DND-41 (cell line): ENCODE measurements at regions not wholly inside any gene's neighbourhood (a gene's known extent, or its start where the extent isn't known, plus 50 kb on each side); places are given as distances from the start of the nearest gene placed in this dataset.
"Not testable (repeated sequence)": the region's sequence is repeated elsewhere in the genome, so short reads cannot be mapped to it uniquely, and the experiment has no call there.

Experiments
- ATAC-seq: fragments of 200-7000 bp; cut with Tn5 transposase; 3 replicates; pipeline ENCODE4 v1.9.1; 2021; ENCODE audit warnings: low read depth; ENCODE audit not compliant: insufficient read depth
- DNase-seq: peaks from one replicate; pipeline ENCODE4 v3.0.0-alpha.2; 2020
- H2AFZ ChIP-seq: 2 replicates; pipeline ENCODE4 v1.6.0; 2012; ENCODE audit warnings: low read depth, low read length
- H3K27ac ChIP-seq: 2 replicates; pipeline ENCODE4 v1.5.1; 2012; ENCODE audit warnings: low read length, inconsistent platforms
- H3K27me3 ChIP-seq: fragments of 200-600 bp; sonication (generic); 2 replicates; pipeline ENCODE4 v1.6.0; 2012; ENCODE audit warnings: low read length, mild to moderate bottlenecking, inconsistent platforms; ENCODE audit not compliant: insufficient read depth, poor library complexity
- H3K36me3 ChIP-seq: 2 replicates; pipeline ENCODE4 v1.5.1; 2012; ENCODE audit warnings: low read length, inconsistent platforms; ENCODE audit not compliant: insufficient read depth
- H3K4me1 ChIP-seq: 2 replicates; pipeline ENCODE4 v1.5.1; 2012; ENCODE audit warnings: mild to moderate bottlenecking, low read length; ENCODE audit not compliant: insufficient read depth
- H3K4me2 ChIP-seq: 2 replicates; pipeline ENCODE4 v1.6.0; 2012; ENCODE audit warnings: mild to moderate bottlenecking, moderate library complexity, low read length, inconsistent platforms; ENCODE audit not compliant: insufficient read depth
- H3K4me3 ChIP-seq, 2 experiments: fragments of 200-600 bp in 1 of 2; shearing (Covaris generic) in 1 of 2; 2 replicates each; pipeline ENCODE4 v1.5.1; 2012 to 2016; ENCODE audit warnings: inconsistent platforms in 2 of 2, low read length in 2 of 2, mild to moderate bottlenecking in 2 of 2, low read depth in 1 of 2, moderate library complexity in 1 of 2
- H3K79me2 ChIP-seq: 2 replicates; pipeline ENCODE4 v1.6.0; 2012; ENCODE audit warnings: low read length, inconsistent platforms; ENCODE audit not compliant: insufficient read depth
- H3K9ac ChIP-seq: 2 replicates; pipeline ENCODE4 v1.6.0; 2012; ENCODE audit warnings: low read depth, mild to moderate bottlenecking, inconsistent platforms, low read length, moderate library complexity
- H3K9me3 ChIP-seq: 2 replicates; pipeline ENCODE4 v1.5.1; 2012; ENCODE audit warnings: low read length, moderate library complexity, mild to moderate bottlenecking, inconsistent platforms; ENCODE audit not compliant: insufficient read depth, severe bottlenecking
- H4K20me1 ChIP-seq: 2 replicates; pipeline ENCODE4 v1.6.0; 2012; ENCODE audit warnings: low read length; ENCODE audit not compliant: insufficient read depth
- CTCF ChIP-seq: IDR thresholded peaks from 2 replicates; pipeline ENCODE4 v1.5.1; 2012; ENCODE audit warnings: borderline replicate concordance, low read length, moderate library complexity, mild to moderate bottlenecking; ENCODE audit not compliant: poor library complexity, severe bottlenecking; ENCODE audit errors: extremely low read depth
- EZH2 ChIP-seq: IDR thresholded peaks from 3 replicates; pipeline ENCODE4 v1.6.1; 2012; ENCODE audit warnings: borderline replicate concordance, low read depth, mild to moderate bottlenecking, moderate library complexity, low read length, inconsistent platforms; ENCODE audit not compliant: severe bottlenecking

GRCh38 chr5:174943785-174944184 lies 219.4 kb downstream of the MSX2 start:
- H3K9ac ChIP-seq: no peak overlapping the region
- H3K27ac ChIP-seq: no peak overlapping the region
- ATAC-seq: no peak
- H4K20me1 ChIP-seq: no peaks in the 10 kb centered on the region
- H3K79me2 ChIP-seq: no peaks in the 10 kb centered on the region
- H3K9me3 ChIP-seq: no peaks in the 10 kb centered on the region
- H3K4me3 ChIP-seq: no peak overlapping the region
- no peak overlapping the region for H3K4me2 ChIP-seq
- TF ChIP-seq CTCF (no peak), EZH2 (no peak)
- H3K27me3 ChIP-seq: no peaks in the 10 kb centered on the region
- no peaks in the 10 kb centered on the region for H3K36me3 ChIP-seq
- no peak for DNase-seq
- no peaks in the 10 kb centered on the region for H3K4me1 ChIP-seq
- H2AFZ ChIP-seq: no peak overlapping the region

GRCh38 chr5:174943002-174943401 lies 218.6 kb downstream of the MSX2 start:
- not testable (repeated sequence) for DNase-seq, H3K4me1 ChIP-seq, H3K4me3 ChIP-seq, H4K20me1 ChIP-seq, H3K4me2 ChIP-seq, H3K79me2 ChIP-seq, H2AFZ ChIP-seq, ATAC-seq, H3K36me3 ChIP-seq, H3K27ac ChIP-seq, H3K27me3 ChIP-seq, H3K9ac ChIP-seq, H3K9me3 ChIP-seq

GRCh38 chr5:174937201-174938123 lies 213.1 kb downstream of the MSX2 start:
- ATAC-seq: no peak
- Histone ChIP-seq H3K4me3 (no peak overlapping the region), H3K4me2 (no peak overlapping the region), H2AFZ (no peak overlapping the region), H3K79me2 (no peaks in the 10 kb centered on the region), H3K9ac (no peak overlapping the region), H3K4me1 (no peaks in the 10 kb centered on the region), H3K9me3 (no peaks in the 10 kb centered on the region), H3K27ac (no peak overlapping the region), H3K36me3 (no peaks in the 10 kb centered on the region), H4K20me1 (no peaks in the 10 kb centered on the region), H3K27me3 (no peaks in the 10 kb centered on the region)
- no peak for DNase-seq
- no peak for TF ChIP-seq EZH2
- no peak for TF ChIP-seq CTCF

- H2AFZ ChIP-seq: no peak overlapping the region
- DNase-seq (peak; percentile 53), ATAC-seq (peak; percentile 70; the same call in 2 of the 3 replicates)
- H3K36me3 ChIP-seq: no peaks in the 10 kb centered on the region
- H3K27me3 ChIP-seq: no peaks in the 10 kb centered on the region
- no peaks in the 10 kb centered on the region for H4K20me1 ChIP-seq
- H3K9ac ChIP-seq: no peak overlapping the region
- H3K4me2 ChIP-seq: no peak overlapping the region
- H3K27ac ChIP-seq: no peak overlapping the region
- H3K9me3 ChIP-seq: no peaks in the 10 kb centered on the region
- no peaks in the 10 kb centered on the region for H3K79me2 ChIP-seq
- no peaks in the 10 kb centered on the region for H3K4me1 ChIP-seq
- TF ChIP-seq EZH2 (no peak), CTCF (peak; percentile 97)
- no peak overlapping the region for H3K4me3 ChIP-seq
Measured at GRCh38 chr5:174935854-174936474, 211.6 kb downstream of the MSX2 start.

GRCh38 chr5:174931033-174931432 lies 206.7 kb downstream of the MSX2 start:
- not testable (repeated sequence) for H3K36me3 ChIP-seq, H3K9me3 ChIP-seq, H3K4me3 ChIP-seq, DNase-seq, H2AFZ ChIP-seq, H3K79me2 ChIP-seq, H3K4me2 ChIP-seq, H3K9ac ChIP-seq, H3K4me1 ChIP-seq, H3K27me3 ChIP-seq, ATAC-seq, H4K20me1 ChIP-seq, H3K27ac ChIP-seq
